Nephron (organoid): ENCODE measurements at regions not wholly inside any gene's neighbourhood (a gene's known extent, or its start where the extent isn't known, plus 50 kb on each side); places are given as distances from the start of the nearest gene placed in this dataset.

Source experiments
- H3K27ac Mint-ChIP-seq, 3 experiments: 2 replicates each; pipeline ENCODE4 v1.8.0; 2020; ENCODE audit warnings: mixed read lengths in 3 of 3, mild to moderate bottlenecking in 2 of 3, moderate library complexity in 1 of 3
- H3K27me3 Mint-ChIP-seq: 2 replicates; pipeline ENCODE4 v1.8.0; 2021; ENCODE audit warnings: low read depth, mild to moderate bottlenecking, moderate library complexity, mixed read lengths
- H3K36me3 Mint-ChIP-seq: 2 replicates; pipeline ENCODE4 v1.8.0; 2020; ENCODE audit warnings: low read depth, mixed read lengths
- H3K4me1 Mint-ChIP-seq: 2 replicates; pipeline ENCODE4 v1.8.0; 2020; ENCODE audit warnings: mixed read lengths
- H3K4me3 Mint-ChIP-seq, 3 experiments: 2 replicates each; pipeline ENCODE4 v1.8.0; 2020; ENCODE audit warnings: mild to moderate bottlenecking in 3 of 3, mixed read lengths in 3 of 3, moderate library complexity in 2 of 3
- H3K9me3 Mint-ChIP-seq: 2 replicates; pipeline ENCODE4 v1.8.0; 2020; ENCODE audit warnings: mixed read lengths
- TF ChIP-seq, protein P1 (sequence below), 3 experiments: fragments of 200-600 bp; sonication (generic); IDR thresholded peaks; one replicate each; pipeline ENCODE4 v1.5.0; 2021; ENCODE audit warnings: antibody characterized with exemption in 3 of 3; ENCODE audit not compliant: unreplicated experiment in 3 of 3

DNA sequence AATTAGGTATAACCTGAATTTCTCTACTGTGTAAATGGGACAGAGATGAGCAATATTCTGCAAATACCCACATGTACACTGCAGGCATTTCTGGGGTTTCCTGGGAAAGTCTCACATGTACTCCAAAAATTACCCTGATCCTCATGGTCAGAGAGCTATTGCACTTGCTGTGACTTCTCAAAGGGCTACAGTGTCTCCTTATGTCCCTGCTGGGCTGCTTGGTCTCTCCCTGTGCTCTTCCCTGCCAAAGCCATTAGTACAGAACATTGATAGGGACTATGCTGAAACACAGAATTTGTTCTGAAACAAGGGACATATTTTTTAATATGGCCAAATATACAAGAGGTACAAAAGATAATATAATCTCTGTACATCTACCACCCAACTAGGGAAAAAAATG, 924.4 kb upstream of the NXPH2 start:
- Mint-ChIP-seq H3K27ac (no peak overlapping the region), H3K36me3 (no peaks in the 10 kb centered on the region), H3K4me3 (no peak overlapping the region), H3K9me3 (no peaks in the 10 kb centered on the region), H3K4me1 (no peaks in the 10 kb centered on the region), H3K27me3 (no peaks in the 10 kb centered on the region)
- TF ChIP-seq, protein P1, sequence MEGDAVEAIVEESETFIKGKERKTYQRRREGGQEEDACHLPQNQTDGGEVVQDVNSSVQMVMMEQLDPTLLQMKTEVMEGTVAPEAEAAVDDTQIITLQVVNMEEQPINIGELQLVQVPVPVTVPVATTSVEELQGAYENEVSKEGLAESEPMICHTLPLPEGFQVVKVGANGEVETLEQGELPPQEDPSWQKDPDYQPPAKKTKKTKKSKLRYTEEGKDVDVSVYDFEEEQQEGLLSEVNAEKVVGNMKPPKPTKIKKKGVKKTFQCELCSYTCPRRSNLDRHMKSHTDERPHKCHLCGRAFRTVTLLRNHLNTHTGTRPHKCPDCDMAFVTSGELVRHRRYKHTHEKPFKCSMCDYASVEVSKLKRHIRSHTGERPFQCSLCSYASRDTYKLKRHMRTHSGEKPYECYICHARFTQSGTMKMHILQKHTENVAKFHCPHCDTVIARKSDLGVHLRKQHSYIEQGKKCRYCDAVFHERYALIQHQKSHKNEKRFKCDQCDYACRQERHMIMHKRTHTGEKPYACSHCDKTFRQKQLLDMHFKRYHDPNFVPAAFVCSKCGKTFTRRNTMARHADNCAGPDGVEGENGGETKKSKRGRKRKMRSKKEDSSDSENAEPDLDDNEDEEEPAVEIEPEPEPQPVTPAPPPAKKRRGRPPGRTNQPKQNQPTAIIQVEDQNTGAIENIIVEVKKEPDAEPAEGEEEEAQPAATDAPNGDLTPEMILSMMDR (IDR thresholded peaks at IDR 0.05; ENCODE audit: unreplicated experiment in 3 of 3): no peak

DNA sequence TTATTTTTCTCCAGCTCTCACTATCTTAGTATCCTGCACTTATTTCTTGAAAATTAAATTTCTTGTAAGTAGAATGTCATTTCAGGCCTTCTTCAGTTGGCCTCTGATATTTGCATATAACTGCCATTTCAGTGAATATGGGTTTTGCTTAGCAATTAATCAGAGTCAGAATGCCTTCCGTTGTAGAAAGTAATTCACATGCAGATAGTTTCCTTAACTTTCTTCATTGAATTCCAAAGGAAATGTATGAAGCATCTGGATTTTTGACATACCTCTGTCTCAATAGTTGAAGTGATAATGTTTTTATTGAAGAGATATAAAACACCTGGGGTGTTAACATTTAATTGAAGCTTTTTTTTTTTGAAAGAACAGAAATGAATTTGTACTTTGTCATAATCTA, 914.1 kb upstream of the NXPH2 start:
- Mint-ChIP-seq H3K27ac (no peak overlapping the region), H3K9me3 (no peaks in the 10 kb centered on the region), H3K27me3 (no peaks in the 10 kb centered on the region), H3K4me3 (no peak overlapping the region), H3K36me3 (no peaks in the 10 kb centered on the region), H3K4me1 (no peaks in the 10 kb centered on the region)
- TF ChIP-seq, protein P1 (IDR thresholded peaks at IDR 0.05; ENCODE audit: unreplicated experiment in 3 of 3): no peak

DNA sequence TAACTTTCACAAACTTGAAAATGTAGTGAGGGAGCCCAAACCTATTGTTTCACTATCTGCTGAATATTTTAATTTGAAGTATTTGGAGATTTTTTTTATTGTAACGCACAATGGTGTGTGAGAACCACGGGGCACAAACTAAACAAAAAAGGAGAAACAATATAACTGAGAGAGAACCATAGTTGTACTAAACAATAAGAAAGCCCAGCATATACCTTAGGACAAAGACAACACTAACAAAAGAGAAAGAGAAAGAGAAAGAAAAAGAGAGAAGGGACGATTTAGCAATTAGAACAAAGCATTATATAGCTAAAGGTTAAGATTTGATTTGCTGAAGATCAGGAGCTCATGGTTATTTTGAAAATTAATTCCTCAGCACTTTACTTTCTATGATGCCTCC, 906.0 kb upstream of the NXPH2 start:
- Mint-ChIP-seq H3K9me3 (no peaks in the 10 kb centered on the region), H3K27me3 (no peaks in the 10 kb centered on the region), H3K27ac (no peak overlapping the region), H3K36me3 (no peaks in the 10 kb centered on the region), H3K4me3 (no peak overlapping the region), H3K4me1 (peaks cover 11% of the 10 kb centered on the region)
- TF ChIP-seq, protein P1 (IDR thresholded peaks at IDR 0.05; ENCODE audit: unreplicated experiment in 3 of 3): no peak

DNA sequence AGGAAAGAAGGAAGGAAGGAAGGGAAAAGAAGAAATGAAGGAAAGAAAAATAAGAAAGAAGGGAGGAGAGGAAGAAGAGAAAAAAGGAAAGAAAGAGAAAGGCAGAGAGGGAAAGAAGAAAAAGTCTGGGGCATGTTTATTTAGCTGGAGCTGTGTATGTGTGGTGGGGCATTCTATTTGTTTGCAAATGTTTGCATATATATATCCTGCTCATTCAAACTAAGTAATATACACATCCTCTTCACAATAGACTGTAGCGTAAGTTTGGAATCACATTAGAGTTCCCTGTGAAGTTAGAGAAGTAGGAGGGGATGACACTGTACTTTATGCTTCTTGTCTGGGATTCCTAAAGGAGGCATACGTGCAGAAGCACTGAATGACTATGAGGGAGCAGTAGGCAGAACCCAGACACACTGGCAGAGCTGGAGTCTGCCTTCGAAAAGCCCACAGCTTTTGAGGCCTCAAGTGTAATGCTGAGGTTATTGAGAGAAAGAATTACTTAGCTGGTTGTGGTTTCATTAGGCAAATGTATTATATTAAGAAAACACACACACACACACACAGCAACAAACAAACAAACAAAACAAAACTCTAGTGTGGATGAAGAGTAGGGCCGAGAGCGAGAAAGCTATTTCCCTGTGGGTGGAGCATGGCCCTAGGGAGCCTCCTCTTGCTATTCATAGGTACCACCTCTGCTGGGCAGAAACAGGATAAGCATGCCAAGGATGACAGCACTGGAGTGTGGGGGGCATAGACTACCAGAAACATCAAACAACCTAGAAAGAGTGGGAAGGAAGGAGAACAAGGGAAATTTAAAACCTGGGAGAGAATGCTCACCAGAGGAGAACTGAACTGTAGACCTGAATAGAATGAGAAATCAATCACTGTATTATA, 905.1 kb upstream of the NXPH2 start:
- no peaks in the 10 kb centered on the region for H3K36me3 Mint-ChIP-seq
- H3K27me3 Mint-ChIP-seq: no peaks in the 10 kb centered on the region
- TF ChIP-seq, protein P1 (IDR thresholded peaks at IDR 0.05; ENCODE audit: unreplicated experiment in 3 of 3): no peak
- H3K9me3 Mint-ChIP-seq: no peaks in the 10 kb centered on the region
- peaks cover 11% of the 10 kb centered on the region for H3K4me1 Mint-ChIP-seq
- H3K4me3 Mint-ChIP-seq: no peak overlapping the region
- no peak overlapping the region for H3K27ac Mint-ChIP-seq

DNA sequence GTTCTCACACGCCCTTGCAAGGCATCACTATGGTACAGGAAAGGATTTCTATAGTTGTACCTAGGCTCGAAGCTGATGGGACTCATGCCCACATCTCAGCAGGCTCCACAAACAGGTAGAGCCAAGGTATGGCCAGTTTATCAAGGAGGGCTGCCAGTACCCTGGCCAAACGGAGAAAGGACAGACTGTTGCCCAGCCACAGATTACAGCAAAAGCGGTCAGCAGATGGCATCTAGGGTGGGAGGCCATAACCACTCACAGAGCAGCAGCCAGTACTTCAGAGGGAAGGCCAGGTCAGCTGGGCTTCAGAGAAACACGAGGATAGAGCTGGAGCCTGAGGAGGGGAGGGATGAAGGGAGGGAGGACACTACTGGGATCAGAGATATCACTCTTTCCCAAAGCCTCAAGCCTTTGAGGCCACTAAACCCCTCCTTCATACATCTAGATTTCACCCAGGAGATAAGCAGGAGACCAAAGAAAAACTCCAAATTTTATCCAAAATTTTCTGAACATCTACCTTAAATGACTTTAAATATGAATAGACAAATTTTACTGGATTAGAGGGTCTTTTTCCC, 904.2 kb upstream of the NXPH2 start:
- Mint-ChIP-seq H3K4me3 (no peak overlapping the region), H3K27ac (no peak overlapping the region), H3K36me3 (no peaks in the 10 kb centered on the region), H3K9me3 (no peaks in the 10 kb centered on the region), H3K27me3 (no peaks in the 10 kb centered on the region), H3K4me1 (peaks cover 11% of the 10 kb centered on the region)
- TF ChIP-seq, protein P1 (IDR thresholded peaks at IDR 0.05; ENCODE audit: unreplicated experiment in 3 of 3): no peak
